Smooth muscle cell (in vitro differentiated cells): ENCODE measurements at regions not wholly inside any gene's neighbourhood (a gene's known extent, or its start where the extent isn't known, plus 50 kb on each side); places are given as distances from the start of the nearest gene placed in this dataset.

Experiments
- DNase-seq: peaks from one replicate; lab custom pipeline; 2025; ENCODE audit not compliant: unreplicated experiment; lab: John Stamatoyannopoulos, UW
- H2AFZ ChIP-seq: fragments of 200-600 bp; sonication (generic); 2 replicates; pipeline ENCODE4 v1.6.0; 2016; ENCODE audit warnings: antibody characterized with exemption, low read depth, mild to moderate bottlenecking
- H3F3A ChIP-seq: fragments of 200-600 bp; sonication (generic); 2 replicates; pipeline ENCODE4 v1.6.0; 2017; ENCODE audit warnings: antibody characterized with exemption, low read depth
- H3K27ac ChIP-seq: fragments of 200-600 bp; sonication (generic); 2 replicates; pipeline ENCODE4 v1.5.1; 2016; ENCODE audit warnings: low read depth, mild to moderate bottlenecking
- H3K27me3 ChIP-seq: fragments of 200-600 bp; sonication (generic); 2 replicates; pipeline ENCODE4 v1.6.1; 2016; ENCODE audit warnings: low read depth, mild to moderate bottlenecking
- H3K36me3 ChIP-seq: fragments of 200-600 bp; sonication (generic); 2 replicates; pipeline ENCODE4 v1.5.1; 2016; ENCODE audit warnings: low read depth
- H3K4me1 ChIP-seq: fragments of 200-600 bp; sonication (generic); 2 replicates; pipeline ENCODE4 v1.5.1; 2016; ENCODE audit warnings: low read depth
- H3K4me2 ChIP-seq: fragments of 200-600 bp; sonication (generic); 2 replicates; pipeline ENCODE4 v1.6.0; 2016; ENCODE audit warnings: mild to moderate bottlenecking
- H3K4me3 ChIP-seq: fragments of 200-600 bp; sonication (generic); 2 replicates; pipeline ENCODE4 v1.5.1; 2016; ENCODE audit warnings: mild to moderate bottlenecking
- H3K79me2 ChIP-seq: fragments of 200-600 bp; sonication (generic); 2 replicates; pipeline ENCODE4 v1.6.0; 2016; ENCODE audit warnings: low read depth, mild to moderate bottlenecking
- H3K9ac ChIP-seq: fragments of 200-600 bp; sonication (generic); 2 replicates; pipeline ENCODE4 v1.6.0; 2016; ENCODE audit warnings: low read depth
- H3K9me3 ChIP-seq: fragments of 200-600 bp; sonication (generic); replicated peaks from 2 replicates; pipeline ENCODE4 v1.5.1; 2016; ENCODE audit warnings: low read depth
- H4K20me1 ChIP-seq: fragments of 200-600 bp; sonication (generic); 2 replicates; pipeline ENCODE4 v1.6.0; 2016; ENCODE audit warnings: low read depth
- WGBS: methylation state at CpG from one replicate; pipeline ENCODE4 v1.1.7; 2016; ENCODE audit warnings: low lambda C conversion rate; 5-methylcytosine and 5-hydroxymethylcytosine counted together
- TF ChIP-seq, protein P1 (sequence below): fragments of 200-600 bp; sonication (generic); IDR thresholded peaks from 2 replicates; pipeline ENCODE4 v1.5.1; 2017; ENCODE audit warnings: borderline replicate concordance, mild to moderate bottlenecking, antibody characterized with exemption; ENCODE audit not compliant: insufficient read depth, poor library complexity, severe bottlenecking

DNA sequence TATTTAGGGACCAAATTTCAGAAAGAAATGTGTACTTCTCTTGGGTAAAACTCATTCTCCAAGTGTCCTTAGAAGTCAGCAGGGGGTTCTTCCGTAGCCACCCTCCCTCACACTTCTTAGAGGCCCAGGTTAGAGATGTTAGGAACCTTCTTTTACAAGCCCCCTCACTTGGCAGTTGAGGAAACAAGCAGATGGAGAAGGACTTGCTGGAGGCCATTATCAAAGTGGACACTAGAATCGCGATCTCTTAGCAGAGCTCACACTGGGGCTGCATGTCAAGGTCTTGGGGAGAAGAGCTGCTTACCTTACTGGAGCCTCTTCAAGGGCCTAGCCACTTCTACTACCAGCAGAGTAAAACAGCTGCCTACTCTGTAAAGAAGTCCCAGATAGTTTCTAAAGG, 69.4 kb upstream of the POLG start:
- Histone ChIP-seq H2AFZ (no peak overlapping the region), H3K79me2 (no peaks in the 10 kb centered on the region), H3K36me3 (no peaks in the 10 kb centered on the region), H3K4me3 (no peak overlapping the region), H3F3A (no peaks in the 10 kb centered on the region), H3K9ac (no peak overlapping the region), H3K4me1 (peaks cover 19% of the 10 kb centered on the region), H3K9me3 (no peaks in the 10 kb centered on the region), H3K27me3 (peaks cover 100% of the 10 kb centered on the region), H3K4me2 (no peak overlapping the region), H4K20me1 (no peaks in the 10 kb centered on the region), H3K27ac (no peak overlapping the region)
- no peak for DNase-seq
- 51% methylated on average over 3 of the region's 3 CpGs for WGBS
- TF ChIP-seq, protein P1, sequence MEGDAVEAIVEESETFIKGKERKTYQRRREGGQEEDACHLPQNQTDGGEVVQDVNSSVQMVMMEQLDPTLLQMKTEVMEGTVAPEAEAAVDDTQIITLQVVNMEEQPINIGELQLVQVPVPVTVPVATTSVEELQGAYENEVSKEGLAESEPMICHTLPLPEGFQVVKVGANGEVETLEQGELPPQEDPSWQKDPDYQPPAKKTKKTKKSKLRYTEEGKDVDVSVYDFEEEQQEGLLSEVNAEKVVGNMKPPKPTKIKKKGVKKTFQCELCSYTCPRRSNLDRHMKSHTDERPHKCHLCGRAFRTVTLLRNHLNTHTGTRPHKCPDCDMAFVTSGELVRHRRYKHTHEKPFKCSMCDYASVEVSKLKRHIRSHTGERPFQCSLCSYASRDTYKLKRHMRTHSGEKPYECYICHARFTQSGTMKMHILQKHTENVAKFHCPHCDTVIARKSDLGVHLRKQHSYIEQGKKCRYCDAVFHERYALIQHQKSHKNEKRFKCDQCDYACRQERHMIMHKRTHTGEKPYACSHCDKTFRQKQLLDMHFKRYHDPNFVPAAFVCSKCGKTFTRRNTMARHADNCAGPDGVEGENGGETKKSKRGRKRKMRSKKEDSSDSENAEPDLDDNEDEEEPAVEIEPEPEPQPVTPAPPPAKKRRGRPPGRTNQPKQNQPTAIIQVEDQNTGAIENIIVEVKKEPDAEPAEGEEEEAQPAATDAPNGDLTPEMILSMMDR, result no peak

DNA sequence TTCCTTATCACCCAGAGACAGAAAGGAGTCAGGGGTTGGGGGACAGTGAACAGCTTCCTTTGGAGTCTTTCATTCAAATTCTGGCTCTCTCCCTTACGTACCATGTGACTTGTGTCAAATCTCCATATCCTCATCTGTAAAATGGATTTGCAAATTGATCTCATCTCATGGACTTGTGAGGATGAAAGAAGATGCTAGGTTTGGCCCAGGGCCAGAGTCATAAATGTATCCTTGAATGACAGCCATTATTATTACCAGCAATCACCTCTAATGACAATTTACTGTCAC, 67.8 kb upstream of the POLG start:
- H3K27me3 ChIP-seq, result peaks cover 100% of the 10 kb centered on the region
- TF ChIP-seq, protein P1, result no peak
- no peaks in the 10 kb centered on the region for H3K9me3 ChIP-seq
- DNase-seq, result no peak
- no peak overlapping the region for H3K9ac ChIP-seq
- no peaks in the 10 kb centered on the region for H3F3A ChIP-seq
- H2AFZ ChIP-seq, result no peak overlapping the region
- no peak overlapping the region for H3K27ac ChIP-seq
- no peaks in the 10 kb centered on the region for H3K79me2 ChIP-seq
- 14% methylated on average over 1 of the region's 1 CpG for WGBS
- H3K36me3 ChIP-seq, result no peaks in the 10 kb centered on the region
- no peak overlapping the region for H3K4me2 ChIP-seq
- H3K4me1 ChIP-seq, result peaks cover 11% of the 10 kb centered on the region
- no peak overlapping the region for H3K4me3 ChIP-seq
- H4K20me1 ChIP-seq, result no peaks in the 10 kb centered on the region

DNA sequence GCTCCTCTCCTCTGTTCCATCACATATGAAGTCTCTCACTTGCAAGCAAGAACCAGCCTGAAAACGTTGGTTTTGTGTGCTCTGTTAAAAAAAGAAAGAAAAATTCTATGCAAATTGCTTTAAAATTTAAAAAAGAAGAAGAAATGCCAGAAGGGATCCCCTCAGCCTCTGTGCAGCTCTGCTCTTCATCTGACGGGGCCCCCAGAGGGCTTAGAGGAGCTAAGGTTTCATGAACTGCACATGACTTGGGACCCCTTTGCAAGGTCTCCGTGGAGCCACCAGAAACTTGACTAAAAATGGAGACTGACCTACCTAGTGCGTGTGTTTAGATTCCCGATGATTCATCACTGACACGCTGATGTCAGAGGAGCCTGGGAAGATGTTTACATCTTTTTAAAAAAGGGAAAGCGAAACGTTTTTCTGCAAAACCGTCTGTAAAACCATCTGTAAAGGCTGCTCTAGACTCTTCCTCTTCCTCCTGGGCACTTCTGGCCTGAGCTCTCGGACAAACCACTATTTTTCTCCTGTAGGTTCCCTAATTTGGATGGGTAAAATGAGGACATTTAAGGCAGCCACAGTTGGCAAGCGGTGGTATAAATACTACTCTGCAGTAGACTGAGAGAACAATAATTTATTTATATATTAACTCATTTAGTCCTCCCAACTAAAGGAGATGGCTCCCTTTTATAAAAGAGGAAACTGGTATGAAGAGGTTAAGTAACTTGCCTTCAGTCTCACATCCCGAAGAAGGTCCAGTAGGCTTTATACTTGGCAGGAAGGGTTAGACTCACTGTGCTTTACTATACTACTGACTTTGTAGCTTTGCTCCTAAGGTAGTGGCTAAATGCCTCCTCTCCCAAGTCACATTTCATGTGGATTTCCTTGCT, 67.2 kb upstream of the POLG start:
- peaks cover 11% of the 10 kb centered on the region for H3K4me1 ChIP-seq
- no peaks in the 10 kb centered on the region for H3K9me3 ChIP-seq
- no peaks in the 10 kb centered on the region for H3K36me3 ChIP-seq
- H3K4me3 ChIP-seq, result no peak overlapping the region
- H3K79me2 ChIP-seq, result no peaks in the 10 kb centered on the region
- WGBS, result 17% methylated on average over 12 of the region's 12 CpGs
- TF ChIP-seq, protein P1, result no peak
- peak overlapping the region; percentile 58 for H3K4me2 ChIP-seq
- peaks cover 100% of the 10 kb centered on the region for H3K27me3 ChIP-seq
- no peak overlapping the region for H3K27ac ChIP-seq
- H3K9ac ChIP-seq, result no peak overlapping the region
- no peak overlapping the region for H2AFZ ChIP-seq
- H4K20me1 ChIP-seq, result no peaks in the 10 kb centered on the region
- no peak for DNase-seq
- H3F3A ChIP-seq, result no peaks in the 10 kb centered on the region
